ENCODE measurements at regions not wholly inside any gene's neighbourhood (a gene's known extent, or its start where the extent isn't known, plus 50 kb on each side); places are given as distances from the start of the nearest gene placed in this dataset.

GRCh38 chr3:193942516-193943055 is 193.4 kb upstream of the HES1 start:
- peaks cover 0 to 8% of the 10 kb centered on the region in 2 experiments for H3K27me3 ChIP-seq (replicated peaks in 1 of 2; ENCODE audit: control insufficient read depth in 2 of 2, extremely low read depth in 1 of 2, insufficient read depth in 2 of 2, low read length in 1 of 2)
- no peak overlapping the region for H3K27ac ChIP-seq (ENCODE audit: low read length)
- ATAC-seq (replicated peaks in 1 of 4): no peak
- H3K36me3 ChIP-seq (ENCODE audit: control insufficient read depth in 2 of 2, extremely low read depth in 1 of 2, insufficient read depth in 1 of 2, low read length in 1 of 2): no peaks in the 10 kb centered on the region
- Mint-ChIP-seq H3K9me3 (no peaks in the 10 kb centered on the region), H3K4me1 (no peaks in the 10 kb centered on the region), H3K27ac (no peak overlapping the region), H3K4me3 (no peak overlapping the region), H3K36me3 (no peaks in the 10 kb centered on the region), H3K27me3 (peaks cover 4 to 15% of the 10 kb centered on the region in 2 donors)
- no peak overlapping the region for H3K4me3 ChIP-seq (ENCODE audit: control insufficient read depth in 1 of 2, extremely low read depth in 1 of 2, low read length in 1 of 2)
- CTCF ChIA-PET: no interaction called here
- no peak for DNase-seq
- 77% methylated on average over 5 of the region's 9 CpGs for WGBS (ENCODE audit: insufficient coverage)
- POLR2A ChIA-PET: interaction anchor here in 1 of 2 donors (0.6 kb wide), 1 partner anchor 696 kb away, joined by 3 read pairs; no protein-coding TSS in a partner anchor
- H3K4me1 ChIP-seq (ENCODE audit: control insufficient read depth in 1 of 2, extremely low read depth in 1 of 2, insufficient read depth in 2 of 2, low read length in 2 of 2): no peaks in the 10 kb centered on the region
- no peaks in the 10 kb centered on the region for H3K9me3 ChIP-seq

GRCh38 chr3:193943200-193943599 is 192.7 kb upstream of the HES1 start:
- Mint-ChIP-seq H3K36me3 (no peaks in the 10 kb centered on the region), H3K9me3 (no peaks in the 10 kb centered on the region), H3K4me1 (no peaks in the 10 kb centered on the region), H3K4me3 (no peak overlapping the region), H3K27me3 (peaks cover 4 to 13% of the 10 kb centered on the region in 2 donors), H3K27ac (no peak overlapping the region)
- H3K27ac ChIP-seq (ENCODE audit: low read length): no peak overlapping the region
- ATAC-seq (replicated peaks in 1 of 4): no peak
- 87% methylated on average over 10 of the region's 13 CpGs for WGBS (ENCODE audit: insufficient coverage)
- H3K36me3 ChIP-seq (ENCODE audit: control insufficient read depth in 2 of 2, extremely low read depth in 1 of 2, insufficient read depth in 1 of 2, low read length in 1 of 2): no peaks in the 10 kb centered on the region
- H3K4me1 ChIP-seq (ENCODE audit: control insufficient read depth in 1 of 2, extremely low read depth in 1 of 2, insufficient read depth in 2 of 2, low read length in 2 of 2): no peaks in the 10 kb centered on the region
- CTCF ChIA-PET: no interaction called here
- H3K27me3 ChIP-seq (replicated peaks in 1 of 2; ENCODE audit: control insufficient read depth in 2 of 2, extremely low read depth in 1 of 2, insufficient read depth in 2 of 2, low read length in 1 of 2): peaks cover 0 to 8% of the 10 kb centered on the region in 2 experiments
- POLR2A ChIA-PET: no interaction called here
- DNase-seq: no peak
- H3K9me3 ChIP-seq: no peaks in the 10 kb centered on the region
- no peak overlapping the region for H3K4me3 ChIP-seq (ENCODE audit: control insufficient read depth in 1 of 2, extremely low read depth in 1 of 2, low read length in 1 of 2)

- H3K27ac Mint-ChIP-seq: no peak overlapping the region
- H3K4me3 ChIP-seq (ENCODE audit: control insufficient read depth in 1 of 2, extremely low read depth in 1 of 2, low read length in 1 of 2): no peak overlapping the region
These were observed 192.0 kb upstream of the HES1 start for GRCh38 chr3:193943851-193944517.

GRCh38 chr3:193944518-193944884 is 191.4 kb upstream of the HES1 start:
- Mint-ChIP-seq H3K27ac (no peak overlapping the region), H3K4me1 (peaks cover 3 to 7% (median 4%) of the 10 kb centered on the region in 3 donors), H3K36me3 (no peaks in the 10 kb centered on the region), H3K4me3 (no peak overlapping the region), H3K9me3 (no peaks in the 10 kb centered on the region), H3K27me3 (peaks cover 12 to 17% of the 10 kb centered on the region in 2 donors)
- Histone ChIP-seq H3K4me3 (ENCODE audit: control insufficient read depth in 1 of 2, extremely low read depth in 1 of 2, low read length in 1 of 2) (no peak overlapping the region), H3K27me3 (replicated peaks in 1 of 2; ENCODE audit: control insufficient read depth in 2 of 2, extremely low read depth in 1 of 2, insufficient read depth in 2 of 2, low read length in 1 of 2) (peaks cover 0 to 4% of the 10 kb centered on the region in 2 experiments), H3K4me1 (ENCODE audit: control insufficient read depth in 1 of 2, extremely low read depth in 1 of 2, insufficient read depth in 2 of 2, low read length in 2 of 2) (no peaks in the 10 kb centered on the region), H3K27ac (ENCODE audit: low read length) (no peak overlapping the region), H3K36me3 (ENCODE audit: control insufficient read depth in 2 of 2, extremely low read depth in 1 of 2, insufficient read depth in 1 of 2, low read length in 1 of 2) (no peaks in the 10 kb centered on the region), H3K9me3 (no peaks in the 10 kb centered on the region)
- DNase-seq: no peak
- CTCF ChIA-PET: no interaction called here
- 87% methylated on average over 7 of the region's 7 CpGs for WGBS (ENCODE audit: insufficient coverage)
- POLR2A ChIA-PET: no interaction called here
- no peak for ATAC-seq (replicated peaks in 1 of 4)

More at GRCh38 chr3:193943851-193944517, 192.0 kb upstream of the HES1 start:
- Mint-ChIP-seq H3K4me3 (no peak overlapping the region), H3K27me3 (peaks cover 8 to 17% of the 10 kb centered on the region in 2 donors), H3K9me3 (no peaks in the 10 kb centered on the region), H3K36me3 (no peaks in the 10 kb centered on the region), H3K4me1 (peaks cover 3 to 7% (median 4%) of the 10 kb centered on the region in 3 donors)
- Histone ChIP-seq H3K4me1 (ENCODE audit: control insufficient read depth in 1 of 2, extremely low read depth in 1 of 2, insufficient read depth in 2 of 2, low read length in 2 of 2) (no peaks in the 10 kb centered on the region), H3K9me3 (no peaks in the 10 kb centered on the region), H3K27ac (ENCODE audit: low read length) (no peak overlapping the region), H3K36me3 (ENCODE audit: control insufficient read depth in 2 of 2, extremely low read depth in 1 of 2, insufficient read depth in 1 of 2, low read length in 1 of 2) (no peaks in the 10 kb centered on the region), H3K27me3 (replicated peaks in 1 of 2; ENCODE audit: control insufficient read depth in 2 of 2, extremely low read depth in 1 of 2, insufficient read depth in 2 of 2, low read length in 1 of 2) (peaks cover 0 to 4% of the 10 kb centered on the region in 2 experiments)
- no peak for DNase-seq
- WGBS (ENCODE audit: insufficient coverage): 89% methylated on average over 18 of the region's 18 CpGs
- ChIA-PET CTCF (no interaction called here), POLR2A (no interaction called here)
- no peak for ATAC-seq (replicated peaks in 1 of 4)

GRCh38 chr3:193945143-193945542 is 190.8 kb upstream of the HES1 start:
- Mint-ChIP-seq H3K36me3 (no peaks in the 10 kb centered on the region), H3K9me3 (no peaks in the 10 kb centered on the region), H3K4me3 (no peak overlapping the region), H3K27ac (no peak overlapping the region), H3K27me3 (peaks cover 15 to 17% of the 10 kb centered on the region in 2 donors), H3K4me1 (peaks cover 3 to 7% (median 4%) of the 10 kb centered on the region in 3 donors)
- DNase-seq (no peak), ATAC-seq (replicated peaks in 1 of 4) (no peak)
- no peaks in the 10 kb centered on the region for H3K4me1 ChIP-seq (ENCODE audit: control insufficient read depth in 1 of 2, extremely low read depth in 1 of 2, insufficient read depth in 2 of 2, low read length in 2 of 2)
- ChIA-PET CTCF (no interaction called here), POLR2A (no interaction called here)
- no peak overlapping the region for H3K4me3 ChIP-seq (ENCODE audit: control insufficient read depth in 1 of 2, extremely low read depth in 1 of 2, low read length in 1 of 2)
- WGBS (ENCODE audit: insufficient coverage): 100% methylated on average over 1 of the region's 5 CpGs
- no peaks in the 10 kb centered on the region for H3K9me3 ChIP-seq
- H3K36me3 ChIP-seq (ENCODE audit: control insufficient read depth in 2 of 2, extremely low read depth in 1 of 2, insufficient read depth in 1 of 2, low read length in 1 of 2): no peaks in the 10 kb centered on the region
- H3K27me3 ChIP-seq (replicated peaks in 1 of 2; ENCODE audit: control insufficient read depth in 2 of 2, extremely low read depth in 1 of 2, insufficient read depth in 2 of 2, low read length in 1 of 2): peaks cover 0 to 4% of the 10 kb centered on the region in 2 experiments
- no peak overlapping the region for H3K27ac ChIP-seq (ENCODE audit: low read length)

GRCh38 chr3:193946945-193947344 is 189.0 kb upstream of the HES1 start:
- H3K9me3 Mint-ChIP-seq: no peaks in the 10 kb centered on the region
- H3K27ac Mint-ChIP-seq: no peak overlapping the region
- POLR2A ChIA-PET: no interaction called here

More at GRCh38 chr3:193946945-193947344, 189.0 kb upstream of the HES1 start:
- no peak for ATAC-seq (replicated peaks in 1 of 4)
- WGBS (ENCODE audit: insufficient coverage): 30% methylated on average over 2 of the region's 5 CpGs
- Histone ChIP-seq H3K4me3 (ENCODE audit: control insufficient read depth in 1 of 2, extremely low read depth in 1 of 2, low read length in 1 of 2) (no peak overlapping the region), H3K36me3 (ENCODE audit: control insufficient read depth in 2 of 2, extremely low read depth in 1 of 2, insufficient read depth in 1 of 2, low read length in 1 of 2) (no peaks in the 10 kb centered on the region), H3K4me1 (ENCODE audit: control insufficient read depth in 1 of 2, extremely low read depth in 1 of 2, insufficient read depth in 2 of 2, low read length in 2 of 2) (no peaks in the 10 kb centered on the region), H3K27me3 (replicated peaks in 1 of 2; ENCODE audit: control insufficient read depth in 2 of 2, extremely low read depth in 1 of 2, insufficient read depth in 2 of 2, low read length in 1 of 2) (peaks cover 0 to 9% of the 10 kb centered on the region in 2 experiments), H3K9me3 (no peaks in the 10 kb centered on the region), H3K27ac (ENCODE audit: low read length) (no peak overlapping the region)
- CTCF ChIA-PET: no interaction called here
- Mint-ChIP-seq H3K36me3 (no peaks in the 10 kb centered on the region), H3K4me3 (no peak overlapping the region), H3K27me3 (peaks cover 16 to 17% of the 10 kb centered on the region in 2 donors), H3K4me1 (peaks cover 3 to 7% (median 4%) of the 10 kb centered on the region in 3 donors)
- DNase-seq: no peak
